ENCODE measurements at regions not wholly inside any gene's neighbourhood (a gene's known extent, or its start where the extent isn't known, plus 50 kb on each side); places are given as distances from the start of the nearest gene placed in this dataset.

- Mint-ChIP-seq H3K27me3 (ENCODE audit: unreplicated experiment) (no peaks in the 10 kb centered on the region), H3K9me3 (ENCODE audit: unreplicated experiment) (no peaks in the 10 kb centered on the region), H3K4me1 (ENCODE audit: unreplicated experiment) (no peaks in the 10 kb centered on the region), H3K36me3 (ENCODE audit: low read depth, unreplicated experiment) (no peaks in the 10 kb centered on the region), H3K27ac (ENCODE audit: unreplicated experiment) (no peak overlapping the region), H3K4me3 (ENCODE audit: unreplicated experiment) (no peak overlapping the region)
- no peak for DNase-seq (ENCODE audit: low spot score)
- TF ChIP-seq, protein P1, sequence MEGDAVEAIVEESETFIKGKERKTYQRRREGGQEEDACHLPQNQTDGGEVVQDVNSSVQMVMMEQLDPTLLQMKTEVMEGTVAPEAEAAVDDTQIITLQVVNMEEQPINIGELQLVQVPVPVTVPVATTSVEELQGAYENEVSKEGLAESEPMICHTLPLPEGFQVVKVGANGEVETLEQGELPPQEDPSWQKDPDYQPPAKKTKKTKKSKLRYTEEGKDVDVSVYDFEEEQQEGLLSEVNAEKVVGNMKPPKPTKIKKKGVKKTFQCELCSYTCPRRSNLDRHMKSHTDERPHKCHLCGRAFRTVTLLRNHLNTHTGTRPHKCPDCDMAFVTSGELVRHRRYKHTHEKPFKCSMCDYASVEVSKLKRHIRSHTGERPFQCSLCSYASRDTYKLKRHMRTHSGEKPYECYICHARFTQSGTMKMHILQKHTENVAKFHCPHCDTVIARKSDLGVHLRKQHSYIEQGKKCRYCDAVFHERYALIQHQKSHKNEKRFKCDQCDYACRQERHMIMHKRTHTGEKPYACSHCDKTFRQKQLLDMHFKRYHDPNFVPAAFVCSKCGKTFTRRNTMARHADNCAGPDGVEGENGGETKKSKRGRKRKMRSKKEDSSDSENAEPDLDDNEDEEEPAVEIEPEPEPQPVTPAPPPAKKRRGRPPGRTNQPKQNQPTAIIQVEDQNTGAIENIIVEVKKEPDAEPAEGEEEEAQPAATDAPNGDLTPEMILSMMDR (IDR thresholded peaks at IDR 0.05; ENCODE audit: unreplicated experiment) = no peak
Observed at GRCh38 chr3:75110741-75111140, 496.3 kb upstream of the CNTN3 start.

GRCh38 chr3:75115695-75116094 is 501.2 kb upstream of the CNTN3 start:
- no peak for DNase-seq (ENCODE audit: low spot score)
- TF ChIP-seq, protein P1 (IDR thresholded peaks at IDR 0.05; ENCODE audit: unreplicated experiment) = no peak
- Mint-ChIP-seq H3K27me3 (ENCODE audit: unreplicated experiment) (no peaks in the 10 kb centered on the region), H3K4me3 (ENCODE audit: unreplicated experiment) (no peak overlapping the region), H3K27ac (ENCODE audit: unreplicated experiment) (no peak overlapping the region), H3K4me1 (ENCODE audit: unreplicated experiment) (no peaks in the 10 kb centered on the region), H3K36me3 (ENCODE audit: low read depth, unreplicated experiment) (no peaks in the 10 kb centered on the region), H3K9me3 (ENCODE audit: unreplicated experiment) (no peaks in the 10 kb centered on the region)

DNA sequence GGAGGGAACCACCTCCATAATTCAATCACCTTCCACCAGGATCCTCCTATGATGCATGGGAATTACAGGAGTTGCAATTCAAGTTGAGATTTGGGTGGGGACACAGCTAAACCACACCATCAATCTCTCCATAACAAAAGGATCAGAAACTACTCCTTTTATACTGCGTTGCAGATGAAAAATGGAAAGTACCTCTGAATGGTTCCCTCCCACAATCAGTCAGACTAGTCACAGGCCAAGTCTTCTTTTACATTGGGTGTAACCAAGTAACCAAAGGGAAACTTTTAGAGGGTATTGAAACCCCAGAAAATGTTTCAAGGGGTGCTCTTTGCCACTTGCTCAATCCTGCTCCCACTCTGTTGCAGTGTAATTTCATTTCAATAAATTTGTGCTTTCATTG is 504.3 kb upstream of the CNTN3 start:
- no peak overlapping the region for H3K4me3 Mint-ChIP-seq (ENCODE audit: unreplicated experiment)
- no peaks in the 10 kb centered on the region for H3K27me3 Mint-ChIP-seq (ENCODE audit: unreplicated experiment)
- H3K36me3 Mint-ChIP-seq (ENCODE audit: low read depth, unreplicated experiment) = no peaks in the 10 kb centered on the region
- TF ChIP-seq, protein P1 (IDR thresholded peaks at IDR 0.05; ENCODE audit: unreplicated experiment) = no peak
- no peaks in the 10 kb centered on the region for H3K4me1 Mint-ChIP-seq (ENCODE audit: unreplicated experiment)
- no peak overlapping the region for H3K27ac Mint-ChIP-seq (ENCODE audit: unreplicated experiment)
- H3K9me3 Mint-ChIP-seq (ENCODE audit: unreplicated experiment) = no peaks in the 10 kb centered on the region
- no peak for DNase-seq (ENCODE audit: low spot score)

DNA sequence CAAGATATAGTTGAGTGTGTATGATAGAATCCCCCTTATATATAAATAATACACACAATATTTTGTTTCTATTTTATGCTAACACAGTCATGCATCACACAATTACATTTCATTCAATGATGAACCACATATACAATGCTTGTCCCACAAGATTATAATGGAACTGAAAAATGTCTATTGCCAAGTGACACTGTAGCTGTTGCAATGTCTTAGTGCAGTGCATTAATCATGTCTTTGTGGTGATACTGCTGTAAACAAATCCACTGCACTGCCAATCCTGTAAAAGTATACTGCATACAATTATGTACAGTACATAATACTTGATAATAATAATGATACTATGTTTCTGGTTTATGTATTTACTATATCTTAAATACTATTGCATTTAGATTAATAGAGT is 512.1 kb upstream of the CNTN3 start:
- no peaks in the 10 kb centered on the region for H3K27me3 Mint-ChIP-seq (ENCODE audit: unreplicated experiment)
- H3K36me3 Mint-ChIP-seq (ENCODE audit: low read depth, unreplicated experiment) = no peaks in the 10 kb centered on the region
- H3K9me3 Mint-ChIP-seq (ENCODE audit: unreplicated experiment) = no peaks in the 10 kb centered on the region
- DNase-seq (ENCODE audit: low spot score) = no peak
- H3K4me1 Mint-ChIP-seq (ENCODE audit: unreplicated experiment) = no peaks in the 10 kb centered on the region
- no peak overlapping the region for H3K4me3 Mint-ChIP-seq (ENCODE audit: unreplicated experiment)
- H3K27ac Mint-ChIP-seq (ENCODE audit: unreplicated experiment) = no peak overlapping the region
- TF ChIP-seq, protein P1 (IDR thresholded peaks at IDR 0.05; ENCODE audit: unreplicated experiment) = no peak

- Mint-ChIP-seq H3K36me3 (ENCODE audit: low read depth, unreplicated experiment) (no peaks in the 10 kb centered on the region), H3K4me3 (ENCODE audit: unreplicated experiment) (no peak overlapping the region), H3K9me3 (ENCODE audit: unreplicated experiment) (no peaks in the 10 kb centered on the region), H3K27ac (ENCODE audit: unreplicated experiment) (no peak overlapping the region), H3K4me1 (ENCODE audit: unreplicated experiment) (no peaks in the 10 kb centered on the region), H3K27me3 (ENCODE audit: unreplicated experiment) (no peaks in the 10 kb centered on the region)
- DNase-seq (ENCODE audit: low spot score) = no peak
- TF ChIP-seq, protein P1 (IDR thresholded peaks at IDR 0.05; ENCODE audit: unreplicated experiment) = no peak
Observed at GRCh38 chr3:75129101-75129500, 514.6 kb upstream of the CNTN3 start.

Data from endothelial cell (in vitro differentiated cells).